ENCODE measurements at regions not wholly inside any gene's neighbourhood (a gene's known extent, or its start where the extent isn't known, plus 50 kb on each side); places are given as distances from the start of the nearest gene placed in this dataset.
"Not testable (repeated sequence)": the region's sequence is repeated elsewhere in the genome, so short reads cannot be mapped to it uniquely, and the experiment has no call there.

GRCh38 chr15:95629503-95630168 lies 700.9 kb upstream of the NR2F2 start:
- H3K9me3 ChIP-seq (ENCODE audit: insufficient read depth, low read depth, low read length): no peaks in the 10 kb centered on the region
- no peak overlapping the region for H3K4me3 ChIP-seq (ENCODE audit: low read length)
- peaks cover 6% of the 10 kb centered on the region; the same call in 1 of the 2 replicates for H3K4me1 ChIP-seq (ENCODE audit: insufficient read depth, low read length)
- no peak overlapping the region for H3K27ac ChIP-seq (ENCODE audit: low read length)
- no peaks in the 10 kb centered on the region for H3K36me3 ChIP-seq (ENCODE audit: insufficient read depth, low read depth, low read length)
- H3K9ac ChIP-seq (ENCODE audit: low read depth, low read length): no peak overlapping the region
- no peaks in the 10 kb centered on the region for H3K27me3 ChIP-seq (ENCODE audit: insufficient read depth, low read length)

- Histone ChIP-seq H3K9ac (ENCODE audit: low read depth, low read length) (no peak overlapping the region), H3K27ac (ENCODE audit: low read length) (no peak overlapping the region), H3K9me3 (ENCODE audit: insufficient read depth, low read depth, low read length) (no peaks in the 10 kb centered on the region), H3K4me3 (ENCODE audit: low read length) (no peak overlapping the region), H3K4me1 (ENCODE audit: insufficient read depth, low read length) (peaks cover 6% of the 10 kb centered on the region; the same call in 1 of the 2 replicates), H3K27me3 (ENCODE audit: insufficient read depth, low read length) (no peaks in the 10 kb centered on the region), H3K36me3 (ENCODE audit: insufficient read depth, low read depth, low read length) (no peaks in the 10 kb centered on the region)
Measured at GRCh38 chr15:95630683-95631082, 699.8 kb upstream of the NR2F2 start.

- H3K4me3 ChIP-seq (ENCODE audit: low read length): no peak overlapping the region
- H3K9me3 ChIP-seq (ENCODE audit: insufficient read depth, low read depth, low read length): no peaks in the 10 kb centered on the region
- H3K4me1 ChIP-seq (ENCODE audit: insufficient read depth, low read length): no peaks in the 10 kb centered on the region
- H3K27me3 ChIP-seq (ENCODE audit: insufficient read depth, low read length): no peaks in the 10 kb centered on the region
- H3K36me3 ChIP-seq (ENCODE audit: insufficient read depth, low read depth, low read length): no peaks in the 10 kb centered on the region
- H3K27ac ChIP-seq (ENCODE audit: low read length): no peak overlapping the region
- no peak overlapping the region for H3K9ac ChIP-seq (ENCODE audit: low read depth, low read length)
Measured at GRCh38 chr15:95635666-95636065, 694.8 kb upstream of the NR2F2 start.

GRCh38 chr15:95636107-95636506 lies 694.4 kb upstream of the NR2F2 start:
- no peaks in the 10 kb centered on the region for H3K9me3 ChIP-seq (ENCODE audit: insufficient read depth, low read depth, low read length)
- H3K9ac ChIP-seq (ENCODE audit: low read depth, low read length): no peak overlapping the region
- no peaks in the 10 kb centered on the region for H3K27me3 ChIP-seq (ENCODE audit: insufficient read depth, low read length)
- H3K4me1 ChIP-seq (ENCODE audit: insufficient read depth, low read length): no peaks in the 10 kb centered on the region
- H3K36me3 ChIP-seq (ENCODE audit: insufficient read depth, low read depth, low read length): no peaks in the 10 kb centered on the region
- H3K4me3 ChIP-seq (ENCODE audit: low read length): no peak overlapping the region
- H3K27ac ChIP-seq (ENCODE audit: low read length): no peak overlapping the region

GRCh38 chr15:95637234-95637633 lies 693.3 kb upstream of the NR2F2 start:
- not testable (repeated sequence) for H3K36me3 ChIP-seq (ENCODE audit: insufficient read depth, low read depth, low read length); H3K4me3 ChIP-seq (ENCODE audit: low read length); H3K9ac ChIP-seq (ENCODE audit: low read depth, low read length); H3K4me1 ChIP-seq (ENCODE audit: insufficient read depth, low read length); H3K27ac ChIP-seq (ENCODE audit: low read length); H3K27me3 ChIP-seq (ENCODE audit: insufficient read depth, low read length); H3K9me3 ChIP-seq (ENCODE audit: insufficient read depth, low read depth, low read length)

- no peak overlapping the region for H3K4me3 ChIP-seq (ENCODE audit: low read length)
- no peak overlapping the region for H3K27ac ChIP-seq (ENCODE audit: low read length)
- no peaks in the 10 kb centered on the region for H3K27me3 ChIP-seq (ENCODE audit: insufficient read depth, low read length)
- no peaks in the 10 kb centered on the region for H3K36me3 ChIP-seq (ENCODE audit: insufficient read depth, low read depth, low read length)
- no peak overlapping the region for H3K9ac ChIP-seq (ENCODE audit: low read depth, low read length)
- no peaks in the 10 kb centered on the region for H3K9me3 ChIP-seq (ENCODE audit: insufficient read depth, low read depth, low read length)
- H3K4me1 ChIP-seq (ENCODE audit: insufficient read depth, low read length): no peaks in the 10 kb centered on the region
Measured at GRCh38 chr15:95639208-95639607, 691.3 kb upstream of the NR2F2 start.

GRCh38 chr15:95644100-95644875 lies 686.2 kb upstream of the NR2F2 start:
- Histone ChIP-seq H3K27me3 (ENCODE audit: insufficient read depth, low read length) (no peaks in the 10 kb centered on the region), H3K27ac (ENCODE audit: low read length) (no peak overlapping the region), H3K4me1 (ENCODE audit: insufficient read depth, low read length) (no peaks in the 10 kb centered on the region), H3K9ac (ENCODE audit: low read depth, low read length) (no peak overlapping the region), H3K36me3 (ENCODE audit: insufficient read depth, low read depth, low read length) (no peaks in the 10 kb centered on the region), H3K4me3 (ENCODE audit: low read length) (no peak overlapping the region), H3K9me3 (ENCODE audit: insufficient read depth, low read depth, low read length) (no peaks in the 10 kb centered on the region)

GRCh38 chr15:95645791-95646338 lies 684.6 kb upstream of the NR2F2 start:
- no peak overlapping the region for H3K27ac ChIP-seq (ENCODE audit: low read length)
- H3K9ac ChIP-seq (ENCODE audit: low read depth, low read length): no peak overlapping the region
- no peaks in the 10 kb centered on the region for H3K4me1 ChIP-seq (ENCODE audit: insufficient read depth, low read length)
- no peaks in the 10 kb centered on the region for H3K27me3 ChIP-seq (ENCODE audit: insufficient read depth, low read length)
- H3K9me3 ChIP-seq (ENCODE audit: insufficient read depth, low read depth, low read length): no peaks in the 10 kb centered on the region
- H3K36me3 ChIP-seq (ENCODE audit: insufficient read depth, low read depth, low read length): no peaks in the 10 kb centered on the region
- no peak overlapping the region for H3K4me3 ChIP-seq (ENCODE audit: low read length)

- no peak overlapping the region for H3K9ac ChIP-seq (ENCODE audit: low read depth, low read length)
- H3K4me3 ChIP-seq (ENCODE audit: low read length): no peak overlapping the region
- no peaks in the 10 kb centered on the region for H3K27me3 ChIP-seq (ENCODE audit: insufficient read depth, low read length)
- no peaks in the 10 kb centered on the region for H3K36me3 ChIP-seq (ENCODE audit: insufficient read depth, low read depth, low read length)
- no peaks in the 10 kb centered on the region for H3K9me3 ChIP-seq (ENCODE audit: insufficient read depth, low read depth, low read length)
- H3K27ac ChIP-seq (ENCODE audit: low read length): no peak overlapping the region
- H3K4me1 ChIP-seq (ENCODE audit: insufficient read depth, low read length): no peaks in the 10 kb centered on the region
Measured at GRCh38 chr15:95646484-95647273, 683.8 kb upstream of the NR2F2 start.

- H3K36me3 ChIP-seq (ENCODE audit: insufficient read depth, low read depth, low read length): no peaks in the 10 kb centered on the region
- H3K27me3 ChIP-seq (ENCODE audit: insufficient read depth, low read length): no peaks in the 10 kb centered on the region
- H3K9me3 ChIP-seq (ENCODE audit: insufficient read depth, low read depth, low read length): no peaks in the 10 kb centered on the region
- H3K4me3 ChIP-seq (ENCODE audit: low read length): no peak overlapping the region
- no peaks in the 10 kb centered on the region for H3K4me1 ChIP-seq (ENCODE audit: insufficient read depth, low read length)
- no peak overlapping the region for H3K9ac ChIP-seq (ENCODE audit: low read depth, low read length)
- no peak overlapping the region for H3K27ac ChIP-seq (ENCODE audit: low read length)
Measured at GRCh38 chr15:95647531-95648277, 682.8 kb upstream of the NR2F2 start.

- H3K27me3 ChIP-seq (ENCODE audit: insufficient read depth, low read length): no peaks in the 10 kb centered on the region
- H3K9ac ChIP-seq (ENCODE audit: low read depth, low read length): no peak overlapping the region
- no peaks in the 10 kb centered on the region for H3K4me1 ChIP-seq (ENCODE audit: insufficient read depth, low read length)
- no peak overlapping the region for H3K27ac ChIP-seq (ENCODE audit: low read length)
- H3K4me3 ChIP-seq (ENCODE audit: low read length): no peak overlapping the region
- no peaks in the 10 kb centered on the region for H3K36me3 ChIP-seq (ENCODE audit: insufficient read depth, low read depth, low read length)
- no peaks in the 10 kb centered on the region for H3K9me3 ChIP-seq (ENCODE audit: insufficient read depth, low read depth, low read length)
Measured at GRCh38 chr15:95653361-95653805, 677.1 kb upstream of the NR2F2 start.

All from iPS-20b (cell line).